Kidney epithelial cell (primary cell): ENCODE measurements at regions not wholly inside any gene's neighbourhood (a gene's known extent, or its start where the extent isn't known, plus 50 kb on each side); places are given as distances from the start of the nearest gene placed in this dataset.

ENCODE experiments used
- DNase-seq: peaks from one replicate; pipeline ENCODE4 v3.0.0-alpha.2; 2010; ENCODE audit warnings: low read depth
- H3K27me3 ChIP-seq: 2 replicates; pipeline ENCODE4 v1.6.0; 2011; ENCODE audit warnings: low read length; ENCODE audit not compliant: control insufficient read depth, insufficient read depth
- H3K36me3 ChIP-seq: 2 replicates; pipeline ENCODE4 v1.5.1; 2011; ENCODE audit warnings: low read length; ENCODE audit not compliant: control insufficient read depth, insufficient read depth
- H3K4me3 ChIP-seq: 2 replicates; pipeline ENCODE4 v1.5.1; 2011; ENCODE audit warnings: low read depth, mild to moderate bottlenecking, control low read depth, low read length
- CTCF ChIP-seq: IDR thresholded peaks from 2 replicates; pipeline ENCODE4 v1.5.1; 2011; ENCODE audit warnings: mild to moderate bottlenecking, moderate library complexity, low read length, control low read depth, inconsistent platforms; ENCODE audit not compliant: insufficient read depth, poor library complexity, severe bottlenecking

GRCh38 chr3:180825964-180826363 is 86.5 kb upstream of the FXR1 start:
- Histone ChIP-seq H3K4me3 (no peak overlapping the region), H3K27me3 (no peaks in the 10 kb centered on the region), H3K36me3 (no peaks in the 10 kb centered on the region)
- TF ChIP-seq CTCF = no peak
- no peak for DNase-seq

- Histone ChIP-seq H3K4me3 (no peak overlapping the region), H3K36me3 (no peaks in the 10 kb centered on the region), H3K27me3 (no peaks in the 10 kb centered on the region)
Measured at GRCh38 chr3:180827171-180827570, 85.3 kb upstream of the FXR1 start.

GRCh38 chr3:180828001-180828720 is 84.3 kb upstream of the FXR1 start:
- Histone ChIP-seq H3K4me3 (no peak overlapping the region), H3K27me3 (no peaks in the 10 kb centered on the region), H3K36me3 (no peaks in the 10 kb centered on the region)
- DNase-seq = no peak
- no peak for TF ChIP-seq CTCF

More at GRCh38 chr3:180827171-180827570, 85.3 kb upstream of the FXR1 start:
- no peak for DNase-seq
- no peak for TF ChIP-seq CTCF

GRCh38 chr3:180828723-180829408 is 83.6 kb upstream of the FXR1 start:
- no peak for TF ChIP-seq CTCF

GRCh38 chr3:180829409-180830405 is 82.8 kb upstream of the FXR1 start:
- no peak for TF ChIP-seq CTCF
- no peak overlapping the region for H3K4me3 ChIP-seq
- DNase-seq = no peak
- no peaks in the 10 kb centered on the region for H3K36me3 ChIP-seq
- no peaks in the 10 kb centered on the region for H3K27me3 ChIP-seq

More at GRCh38 chr3:180828723-180829408, 83.6 kb upstream of the FXR1 start:
- Histone ChIP-seq H3K4me3 (no peak overlapping the region), H3K36me3 (no peaks in the 10 kb centered on the region), H3K27me3 (no peaks in the 10 kb centered on the region)
- DNase-seq = no peak
